GM23338 (cell line): ENCODE measurements at regions not wholly inside any gene's neighbourhood (a gene's known extent, or its start where the extent isn't known, plus 50 kb on each side); places are given as distances from the start of the nearest gene placed in this dataset.
A peak's percentile ranks its signal among the peaks of the same experiment; 100 is the strongest.

Source experiments
- ATAC-seq: fragments of 200-7000 bp; cut with Tn5 transposase; 3 replicates; pipeline ENCODE4 v1.9.1; 2020
- DNase-seq: peaks from one replicate; pipeline ENCODE4 v3.0.0-alpha.2; 2015; ENCODE audit warnings: low spot score
- H2AFZ ChIP-seq: fragments of 200-600 bp; sonication (generic); 2 replicates; pipeline ENCODE4 v1.8.0; 2016; ENCODE audit warnings: antibody characterized with exemption, mild to moderate bottlenecking, moderate library complexity
- H3F3A ChIP-seq: fragments of 200-600 bp; sonication (generic); replicated peaks from 2 replicates; pipeline ENCODE4 v1.8.0; 2017; ENCODE audit warnings: antibody characterized with exemption, mixed run types, low read depth
- H3K27ac ChIP-seq: fragments of 200-600 bp; sonication (generic); 2 replicates; pipeline ENCODE4 v1.6.1; 2016; ENCODE audit warnings: low read depth
- H3K27me3 ChIP-seq: fragments of 200-600 bp; sonication (generic); 2 replicates; pipeline ENCODE4 v1.8.0; 2016; ENCODE audit warnings: mild to moderate bottlenecking, mixed run types, moderate library complexity; ENCODE audit not compliant: insufficient read depth
- H3K36me3 ChIP-seq: fragments of 200-600 bp; sonication (generic); 2 replicates; pipeline ENCODE4 v1.8.0; 2016; ENCODE audit warnings: mild to moderate bottlenecking; ENCODE audit not compliant: insufficient read depth
- H3K4me1 ChIP-seq: fragments of 200-600 bp; sonication (generic); 2 replicates; pipeline ENCODE4 v1.8.0; 2016; ENCODE audit warnings: mild to moderate bottlenecking, moderate library complexity; ENCODE audit not compliant: insufficient read depth
- H3K4me2 ChIP-seq: fragments of 200-600 bp; sonication (generic); 2 replicates; pipeline ENCODE4 v1.7.1; 2017; ENCODE audit warnings: mixed run types
- H3K4me3 ChIP-seq: fragments of 200-600 bp; sonication (generic); 2 replicates; pipeline ENCODE4 v1.6.1; 2016; ENCODE audit warnings: mixed run types
- H3K79me2 ChIP-seq: fragments of 200-600 bp; sonication (generic); replicated peaks from 2 replicates; pipeline ENCODE4 v1.8.0; 2017; ENCODE audit warnings: mild to moderate bottlenecking; ENCODE audit not compliant: insufficient read depth
- H3K9me2 ChIP-seq: fragments of 200-600 bp; sonication (generic); 2 replicates; pipeline ENCODE4 v1.8.0; 2017; ENCODE audit not compliant: insufficient read depth
- H4K20me1 ChIP-seq: fragments of 200-600 bp; sonication (generic); replicated peaks from 2 replicates; pipeline ENCODE4 v1.8.0; 2017; ENCODE audit warnings: mild to moderate bottlenecking; ENCODE audit not compliant: insufficient read depth
- H3K27ac Mint-ChIP-seq: 2 replicates; pipeline ENCODE4 v1.8.0; 2020; ENCODE audit warnings: inconsistent platforms, mild to moderate bottlenecking, moderate library complexity, mixed read lengths
- H3K27me3 Mint-ChIP-seq: 3 replicates; pipeline ENCODE4 v1.8.0; 2022; ENCODE audit warnings: low read depth, mild to moderate bottlenecking, moderate library complexity, mixed read lengths, inconsistent platforms; ENCODE audit not compliant: insufficient read depth, poor library complexity
- H3K36me3 Mint-ChIP-seq: 3 replicates; pipeline ENCODE4 v1.8.0; 2021; ENCODE audit warnings: low read depth, mild to moderate bottlenecking, inconsistent platforms, moderate library complexity, mixed read lengths
- H3K4me1 Mint-ChIP-seq: 3 replicates; pipeline ENCODE4 v1.8.0; 2020; ENCODE audit warnings: mild to moderate bottlenecking, inconsistent platforms, mixed read lengths
- H3K4me3 Mint-ChIP-seq: 3 replicates; pipeline ENCODE4 v1.8.0; 2021; ENCODE audit warnings: moderate library complexity, mild to moderate bottlenecking, inconsistent platforms, mixed read lengths
- H3K9me3 Mint-ChIP-seq: 3 replicates; pipeline ENCODE4 v1.8.0; 2020; ENCODE audit warnings: moderate library complexity, mild to moderate bottlenecking, inconsistent platforms, mixed read lengths
- CREB1 ChIP-seq: fragments of 250-450 bp; sonication (Bioruptor Pico); IDR thresholded peaks from 2 replicates; pipeline ENCODE4 v1.5.0; 2020; ENCODE audit warnings: low read depth, mild to moderate bottlenecking, moderate library complexity
- EZH2 ChIP-seq: fragments of 200-600 bp; sonication (generic); IDR thresholded peaks from one replicate; pipeline ENCODE4 v1.8.0; 2017; ENCODE audit warnings: antibody characterized with exemption, mild to moderate bottlenecking, low read depth; ENCODE audit not compliant: unreplicated experiment
- EZH2phosphoT487 ChIP-seq: fragments of 200-600 bp; sonication (generic); IDR thresholded peaks from one replicate; pipeline ENCODE4 v1.8.1; 2018; ENCODE audit warnings: antibody characterized with exemption; ENCODE audit not compliant: unreplicated experiment
- JUNB ChIP-seq: IDR thresholded peaks from one replicate; pipeline ENCODE4 v1.6.1; 2016; ENCODE audit warnings: antibody characterized with exemption; ENCODE audit not compliant: unreplicated experiment
- POLR2AphosphoS5 ChIP-seq: IDR thresholded peaks from 2 replicates; pipeline ENCODE4 v1.6.1; 2016; ENCODE audit warnings: antibody characterized with exemption, low read depth
- REST ChIP-seq: IDR thresholded peaks from one replicate; pipeline ENCODE4 v1.6.1; 2018; ENCODE audit warnings: antibody characterized with exemption; ENCODE audit not compliant: unreplicated experiment
- ZNF462 ChIP-seq: fragments of 250-450 bp; sonication (Bioruptor Pico); IDR thresholded peaks from 2 replicates; pipeline ENCODE4 v1.5.0; 2020; ENCODE audit warnings: mild to moderate bottlenecking, moderate library complexity
- TF ChIP-seq, protein P1 (sequence below): IDR thresholded peaks from 2 replicates; pipeline ENCODE4 v1.6.1; 2016; ENCODE audit warnings: antibody characterized with exemption

DNA sequence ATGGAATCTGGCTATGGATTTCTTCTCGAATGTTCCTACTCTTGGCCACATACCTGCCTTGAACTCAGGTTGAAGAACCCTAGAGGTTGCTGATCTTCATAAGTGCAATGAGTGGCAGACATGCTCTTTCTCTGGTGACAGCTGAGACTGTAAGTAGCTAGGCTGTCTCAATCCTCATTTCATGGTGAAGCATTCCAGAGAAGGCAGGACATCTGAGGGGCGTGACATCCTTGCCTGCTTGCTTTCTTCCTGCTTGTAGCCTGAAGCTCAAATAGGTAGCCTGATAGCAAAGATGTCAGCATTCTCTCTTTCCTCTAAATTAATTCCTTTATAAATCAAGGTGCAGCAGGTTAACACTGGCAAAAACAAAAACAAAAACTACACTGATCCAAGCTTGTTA, 114.6 kb upstream of the MAGI3 start (continued):
- TF ChIP-seq, protein P1, sequence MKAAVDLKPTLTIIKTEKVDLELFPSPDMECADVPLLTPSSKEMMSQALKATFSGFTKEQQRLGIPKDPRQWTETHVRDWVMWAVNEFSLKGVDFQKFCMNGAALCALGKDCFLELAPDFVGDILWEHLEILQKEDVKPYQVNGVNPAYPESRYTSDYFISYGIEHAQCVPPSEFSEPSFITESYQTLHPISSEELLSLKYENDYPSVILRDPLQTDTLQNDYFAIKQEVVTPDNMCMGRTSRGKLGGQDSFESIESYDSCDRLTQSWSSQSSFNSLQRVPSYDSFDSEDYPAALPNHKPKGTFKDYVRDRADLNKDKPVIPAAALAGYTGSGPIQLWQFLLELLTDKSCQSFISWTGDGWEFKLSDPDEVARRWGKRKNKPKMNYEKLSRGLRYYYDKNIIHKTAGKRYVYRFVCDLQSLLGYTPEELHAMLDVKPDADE = no peak
- no peak for TF ChIP-seq REST

DNA sequence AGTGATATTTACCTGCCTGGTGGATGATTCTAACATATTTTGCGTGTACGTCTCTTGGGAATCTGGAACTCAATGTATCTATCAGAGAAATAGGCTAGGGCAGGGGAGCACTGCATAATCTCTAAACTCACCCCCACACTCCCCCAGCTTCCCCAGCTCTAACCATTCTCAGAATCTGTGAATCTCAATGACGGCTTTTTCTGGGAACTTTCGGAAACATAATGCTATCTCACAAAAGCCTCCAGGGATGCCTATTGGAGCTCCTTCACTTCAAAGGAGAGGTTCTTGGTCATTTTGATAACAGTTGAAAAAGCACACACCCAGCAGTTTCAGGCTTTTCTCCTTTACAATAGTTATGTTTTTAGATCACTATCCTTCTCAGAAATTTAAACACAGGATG, 113.8 kb upstream of the MAGI3 start:
- H3K79me2 ChIP-seq = no peaks in the 10 kb centered on the region
- no peak overlapping the region for H3K4me3 ChIP-seq
- no peaks in the 10 kb centered on the region for H3K27me3 ChIP-seq
- H3K27ac ChIP-seq = no peak overlapping the region
- no peak overlapping the region for H3K27ac Mint-ChIP-seq
- DNase-seq (no peak), ATAC-seq (peak; percentile 67)
- H3K9me3 Mint-ChIP-seq = no peaks in the 10 kb centered on the region
- peak overlapping the region; percentile 17; the same call in 1 of the 2 replicates for H2AFZ ChIP-seq
- no peaks in the 10 kb centered on the region for H3K36me3 Mint-ChIP-seq
- H4K20me1 ChIP-seq = no peaks in the 10 kb centered on the region
- TF ChIP-seq CREB1 (no peak), POLR2AphosphoS5 (no peak), EZH2phosphoT487 (no peak), REST (no peak), JUNB (no peak), EZH2 (no peak), ZNF462 (CRISPR knock-in tag) (no peak)
- H3K4me3 Mint-ChIP-seq = no peak overlapping the region; the same call in 2 of the 3 replicates
- no peak overlapping the region for H3K4me2 ChIP-seq
- H3K4me1 Mint-ChIP-seq = peaks cover 11% of the 10 kb centered on the region
- no peaks in the 10 kb centered on the region for H3K9me2 ChIP-seq
- H3K27me3 Mint-ChIP-seq = no peaks in the 10 kb centered on the region
- H3K36me3 ChIP-seq = no peaks in the 10 kb centered on the region
- 0 out of 2 replicates have a peak, but pooled peaks cover 2% of the 10 kb centered on the region for H3F3A ChIP-seq
- H3K4me1 ChIP-seq = peaks cover 17% of the 10 kb centered on the region
